HG03097 (cell line): ENCODE measurements at regions not wholly inside any gene's neighbourhood (a gene's known extent, or its start where the extent isn't known, plus 50 kb on each side); places are given as distances from the start of the nearest gene placed in this dataset.
A peak's percentile ranks its signal among the peaks of the same experiment; 100 is the strongest.
"Not testable (repeated sequence)": the region's sequence is repeated elsewhere in the genome, so short reads cannot be mapped to it uniquely, and the experiment has no call there.

Experiments used
- ATAC-seq: cut with Tn5 transposase; IDR thresholded peaks from one replicate; pipeline ENCODE4 v1.9.1; 2021; ENCODE audit not compliant: unreplicated experiment, low FRiP score

DNA sequence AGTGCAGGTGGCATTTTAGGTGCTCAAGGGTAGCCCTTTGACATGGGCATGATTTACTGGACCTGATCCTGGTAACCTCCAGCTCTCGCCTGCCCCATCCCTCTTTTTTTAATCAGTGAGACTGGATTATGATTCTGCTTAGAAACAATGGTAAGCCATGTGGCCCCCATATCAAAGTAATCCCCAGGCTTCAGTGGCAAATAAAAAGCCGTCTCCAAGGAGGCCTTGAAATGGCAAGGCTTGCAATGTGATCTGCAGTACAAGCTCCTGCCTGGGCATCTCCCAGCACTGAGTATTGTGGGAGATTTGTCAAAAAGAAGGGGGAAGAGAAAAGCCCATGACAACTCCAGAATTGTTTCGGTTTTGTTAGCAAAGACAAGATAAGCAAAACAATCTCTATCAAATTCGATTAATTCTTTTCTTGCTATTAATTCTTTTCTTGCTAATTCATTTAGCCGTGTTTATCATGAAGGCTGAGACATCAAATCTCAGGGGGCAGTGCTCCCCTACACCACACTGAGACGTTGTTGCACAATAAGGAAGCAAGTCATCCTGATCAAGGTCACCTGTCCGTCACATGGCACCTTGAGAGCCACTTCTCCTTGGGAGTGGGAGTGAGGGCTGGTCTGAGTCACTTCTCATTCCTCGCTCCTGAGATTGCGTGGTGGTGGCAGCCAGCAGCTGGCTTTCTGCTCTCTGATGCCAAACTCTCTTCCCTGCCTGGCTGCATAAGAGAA, 312.7 kb upstream of the GATB start:
- no peak for ATAC-seq

DNA sequence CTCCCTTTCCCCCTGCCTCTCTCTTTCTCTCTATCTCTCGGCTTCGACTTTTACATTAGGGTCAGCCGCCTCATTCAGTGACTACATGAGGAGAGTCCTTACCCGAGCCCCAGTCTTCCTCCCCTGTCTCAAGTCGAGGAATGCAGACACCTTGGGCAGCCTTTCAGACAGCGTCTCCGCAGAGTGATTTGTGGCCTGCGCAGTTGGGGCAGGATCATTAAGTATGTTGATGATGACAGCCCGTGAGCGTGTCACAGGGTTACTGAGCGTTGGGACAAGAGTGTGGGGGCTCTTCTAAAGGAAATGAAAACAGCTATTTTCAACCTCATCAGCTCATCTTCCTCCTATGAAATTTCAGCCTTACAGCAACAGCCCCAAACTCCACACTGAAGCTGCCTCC, 312.1 kb upstream of the GATB start:
- no peak for ATAC-seq

DNA sequence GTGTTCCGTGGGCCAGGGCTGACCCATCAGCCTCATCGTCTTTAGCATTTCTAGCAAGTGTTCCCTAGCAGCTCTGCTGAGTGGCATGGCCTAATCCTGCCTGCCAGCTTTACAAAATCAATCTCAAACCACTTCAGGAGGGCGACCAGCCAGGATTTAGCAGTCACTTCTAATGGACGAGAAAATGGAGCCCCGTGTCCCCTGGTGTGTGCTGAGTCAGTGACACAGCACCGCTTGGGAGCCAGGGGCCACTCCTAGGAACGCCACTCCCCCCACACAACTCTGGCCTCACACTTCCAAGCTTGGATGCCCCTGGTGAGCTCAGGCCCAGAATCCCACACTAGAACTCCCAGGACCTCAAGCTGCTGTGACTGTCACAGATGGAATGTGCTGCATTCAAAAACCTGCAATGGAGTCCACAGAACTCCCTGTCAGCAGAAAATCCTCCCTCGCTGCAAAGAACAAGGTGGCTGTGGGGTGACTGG, 311.2 kb upstream of the GATB start:
- no peak for ATAC-seq

DNA sequence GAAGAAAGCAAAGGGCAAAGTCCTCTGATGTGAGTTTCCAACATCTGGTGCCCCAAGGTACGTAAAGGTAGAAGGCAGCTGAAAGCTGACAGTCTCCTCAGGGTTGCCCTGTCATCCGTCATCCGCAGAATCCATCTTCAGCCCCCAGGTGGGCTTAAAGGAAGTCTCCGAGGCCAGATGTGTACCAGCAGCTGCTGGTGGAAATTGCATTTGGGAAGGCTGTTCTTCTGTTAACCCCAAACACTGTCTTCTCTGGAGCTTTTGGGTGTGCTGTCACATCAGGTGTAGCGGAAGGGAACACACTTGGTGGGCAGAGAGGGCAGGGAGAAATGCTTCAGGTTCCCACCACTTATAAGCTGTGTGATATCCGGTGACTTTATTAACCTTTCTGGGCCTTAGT, 310.0 kb upstream of the GATB start:
- no peak for ATAC-seq

DNA sequence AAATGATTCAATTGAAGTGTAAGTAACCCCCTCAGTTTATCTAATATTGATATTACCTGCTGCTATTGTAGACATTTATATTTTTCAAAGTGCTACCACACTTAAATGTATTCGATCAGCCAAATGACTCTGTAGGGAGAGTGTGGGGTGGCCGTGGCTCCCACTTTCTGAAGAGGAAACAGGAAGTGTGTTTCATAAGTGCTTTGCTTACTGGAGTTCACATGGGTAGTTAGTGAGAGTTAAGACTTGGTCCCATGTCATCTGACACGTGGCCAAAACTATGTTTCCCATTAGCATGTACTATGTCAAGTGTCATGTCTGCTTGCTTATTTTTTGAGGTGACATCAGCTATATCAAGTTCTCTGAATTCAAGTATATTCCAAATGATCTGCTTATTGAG, 308.1 kb upstream of the GATB start:
- no peak for ATAC-seq

DNA sequence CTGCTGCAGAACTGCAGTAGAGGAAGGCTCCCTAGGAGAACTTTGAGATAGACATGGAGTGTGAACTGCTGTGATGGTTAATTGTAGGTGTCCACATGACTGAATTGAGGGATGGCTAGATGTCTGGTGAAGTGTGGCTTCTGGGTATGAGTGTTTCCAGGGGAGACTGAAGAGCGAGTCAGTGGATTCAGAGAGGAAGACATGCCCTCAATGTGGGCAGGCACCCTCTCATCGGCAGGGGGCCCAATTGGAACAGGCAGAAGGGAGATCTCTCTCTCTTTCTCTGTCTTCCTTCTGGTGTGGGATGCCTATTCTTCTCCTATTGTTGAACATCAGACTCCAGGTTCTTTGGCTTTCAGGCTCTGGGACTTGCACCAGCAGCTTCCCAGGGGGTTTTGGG, 304.7 kb upstream of the GATB start:
- ATAC-seq: no peak

DNA sequence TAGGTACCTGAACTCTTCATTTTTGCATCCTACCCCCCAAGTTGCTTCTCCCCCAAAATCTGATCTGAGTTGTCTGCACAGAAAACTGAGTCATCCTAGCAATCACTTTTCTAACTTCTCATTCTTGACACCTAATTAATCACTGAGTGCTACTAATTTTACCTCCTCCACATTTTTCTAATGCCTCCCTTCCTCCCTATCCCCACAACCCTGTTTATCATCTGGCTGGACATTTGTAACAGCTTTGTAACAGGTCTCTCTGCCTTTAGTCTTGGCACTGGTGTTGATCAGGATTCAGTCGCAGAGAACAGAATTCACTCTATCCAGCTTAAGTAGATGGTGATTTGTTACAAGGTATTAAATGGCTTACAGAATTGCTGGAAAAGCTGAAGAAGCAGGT, 303.9 kb upstream of the GATB start:
- no peak for ATAC-seq

DNA sequence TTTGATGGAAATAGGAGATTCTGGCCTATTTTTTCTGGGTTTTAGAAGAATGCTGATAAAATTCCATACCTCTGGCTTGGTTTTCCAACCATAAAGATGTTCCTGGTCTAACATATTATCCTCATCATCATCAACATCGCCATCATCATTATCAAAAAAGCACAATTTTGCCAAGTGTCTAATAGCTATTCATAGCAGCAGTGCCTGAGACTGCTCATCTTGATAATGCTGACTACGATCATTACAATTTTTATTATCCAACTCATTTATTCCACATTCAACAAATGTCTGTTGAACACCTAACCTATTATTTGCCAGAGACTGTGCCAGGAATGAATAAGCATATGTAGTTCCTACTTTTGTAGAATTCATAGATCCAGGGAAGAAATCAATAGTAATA, 303.5 kb upstream of the GATB start:
- no peak for ATAC-seq

DNA sequence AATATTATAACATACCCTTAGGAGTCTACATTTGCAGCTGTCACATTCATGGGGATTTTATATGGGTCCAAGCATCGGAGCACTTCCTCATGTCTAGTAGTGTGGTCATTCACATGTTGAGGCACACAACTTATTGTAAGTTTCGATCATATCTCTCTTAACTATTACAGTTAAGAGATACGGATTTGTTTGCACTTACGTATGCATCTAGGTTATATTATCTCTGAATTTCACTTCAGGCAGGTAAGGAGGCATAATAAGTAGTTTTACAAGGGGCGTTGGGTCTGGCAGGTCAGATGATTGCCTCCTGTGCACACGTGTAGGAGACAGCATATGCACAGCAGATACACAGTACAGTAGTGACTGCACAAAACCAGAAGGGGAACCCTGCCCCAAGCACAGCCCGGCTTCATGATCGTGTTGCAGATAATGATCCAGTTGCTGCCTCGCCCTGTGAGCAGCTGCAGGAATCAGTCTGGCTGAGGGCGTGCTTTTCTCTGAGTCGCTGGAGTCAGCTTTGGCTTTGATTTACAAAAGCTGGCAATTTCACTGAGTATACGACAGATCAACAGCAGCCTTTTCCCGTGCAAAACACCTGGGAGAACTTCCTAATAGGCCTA, 302.9 kb upstream of the GATB start:
- ATAC-seq: no peak

DNA sequence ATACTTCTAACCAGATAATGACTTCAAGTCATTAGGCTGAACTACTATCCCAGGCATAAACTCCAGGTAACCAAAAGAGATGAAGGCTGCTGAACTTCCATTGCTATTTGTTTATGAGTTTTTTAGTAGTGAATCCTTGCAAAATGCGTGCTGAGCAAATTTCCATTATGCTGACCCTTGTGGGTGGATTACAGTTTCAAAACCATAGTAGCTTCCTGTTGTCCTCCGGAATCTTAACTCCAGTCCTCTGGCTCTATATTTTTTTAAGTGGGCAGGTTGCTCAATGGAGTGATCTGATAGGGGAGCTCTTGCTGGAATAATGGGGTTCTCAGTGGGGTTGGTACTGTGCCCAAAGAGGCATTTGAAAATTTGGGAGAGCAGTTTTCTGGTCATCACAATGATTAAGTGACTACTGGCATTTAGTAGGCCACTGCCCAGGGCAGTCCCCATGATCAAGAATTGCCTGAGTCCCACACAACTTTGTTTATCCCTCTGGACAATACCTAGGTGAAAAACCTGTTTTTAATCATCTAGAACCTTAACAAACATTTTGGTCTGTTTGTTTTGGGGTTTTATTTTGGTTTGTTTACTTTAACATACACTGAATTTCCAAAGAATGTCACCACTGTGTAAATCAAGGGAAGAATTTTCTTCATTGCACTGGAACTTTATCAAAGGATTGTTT, 302.3 kb upstream of the GATB start:
- no peak for ATAC-seq

DNA sequence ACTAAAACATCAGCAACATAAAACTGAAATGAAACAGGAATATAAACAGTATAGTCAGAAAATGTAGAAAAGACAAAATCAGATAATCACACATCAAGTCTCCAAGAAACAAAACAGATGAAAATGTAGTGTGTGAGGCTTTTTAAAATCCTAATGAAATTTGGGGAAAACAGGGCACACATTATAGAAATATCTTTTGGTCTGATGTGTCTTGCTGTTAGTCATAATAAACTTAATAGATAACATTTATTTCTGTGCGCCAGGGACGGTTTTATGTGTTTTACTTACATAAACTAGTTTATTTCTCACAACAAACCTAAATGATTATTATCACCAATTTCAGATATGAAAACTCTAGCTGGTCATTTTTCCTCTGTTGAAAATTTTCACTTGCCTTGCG, 293.9 kb upstream of the GATB start:
- no peak for ATAC-seq

DNA sequence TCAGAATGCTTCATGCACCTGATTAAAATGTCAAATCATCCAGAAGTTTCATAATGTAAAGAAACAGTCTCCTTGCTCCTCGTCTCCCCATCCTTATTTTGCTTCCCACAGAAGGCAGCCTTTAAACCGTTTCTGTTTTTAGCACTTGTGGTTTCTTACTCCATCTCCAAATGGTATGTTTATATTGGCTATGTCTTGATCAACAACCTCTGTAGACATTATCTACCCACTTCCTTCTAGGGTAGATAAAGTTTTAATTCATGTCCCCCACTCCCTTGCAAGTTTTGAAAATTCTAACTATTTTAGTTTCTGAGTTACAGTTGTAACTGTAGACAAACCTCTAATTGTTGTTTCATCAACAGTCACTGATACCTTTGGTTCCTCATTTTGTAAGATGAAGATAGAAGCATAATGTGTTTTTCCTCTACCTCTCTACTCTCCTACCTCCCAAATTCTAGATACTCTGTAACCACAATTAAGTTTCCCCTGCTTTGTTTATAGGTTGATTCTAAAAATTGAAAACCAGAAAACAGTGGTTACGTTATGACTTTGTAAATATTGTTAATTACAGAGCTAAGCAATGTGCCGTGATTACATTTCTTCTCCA, 291.7 kb upstream of the GATB start:
- no peak for ATAC-seq

DNA sequence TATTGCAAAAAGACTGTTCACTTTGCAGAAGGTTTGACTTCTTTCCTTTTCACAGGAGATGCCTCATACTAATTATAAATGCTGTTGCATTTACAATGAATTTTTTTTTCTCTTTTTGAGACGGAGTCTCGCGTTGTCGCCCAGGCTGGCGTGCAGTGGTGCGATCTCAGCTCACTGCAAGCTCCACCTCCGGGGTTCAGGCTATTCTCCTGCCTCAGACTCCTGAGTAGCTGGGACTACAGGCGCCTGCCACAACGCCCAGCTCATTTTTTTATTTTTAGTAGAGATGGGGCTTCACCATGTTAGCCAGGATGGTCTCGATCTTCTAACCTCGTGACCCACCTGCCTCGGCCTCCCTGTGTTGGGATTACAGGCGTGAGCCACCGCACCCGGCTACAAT, 290.5 kb upstream of the GATB start:
- ATAC-seq: not testable (repeated sequence)

DNA sequence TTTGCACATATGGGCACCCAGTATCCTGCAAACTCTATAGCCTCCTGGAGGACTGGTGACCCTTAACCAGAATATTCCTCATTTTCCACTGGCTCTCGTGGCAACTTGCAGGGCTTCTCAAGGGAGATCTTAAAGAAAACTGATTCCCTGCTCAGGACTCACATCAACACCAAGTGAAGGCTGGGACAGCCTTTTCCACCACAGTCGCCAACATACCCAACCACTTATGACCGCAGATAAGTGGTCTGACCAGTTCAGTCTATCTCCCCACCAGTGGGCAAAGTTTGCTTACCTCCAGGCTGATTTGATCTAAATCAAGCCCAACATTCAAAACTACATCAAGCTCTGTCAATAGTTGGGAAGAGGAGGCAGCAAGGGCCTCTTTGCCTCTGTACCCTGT, 289.3 kb upstream of the GATB start:
- no peak for ATAC-seq

DNA sequence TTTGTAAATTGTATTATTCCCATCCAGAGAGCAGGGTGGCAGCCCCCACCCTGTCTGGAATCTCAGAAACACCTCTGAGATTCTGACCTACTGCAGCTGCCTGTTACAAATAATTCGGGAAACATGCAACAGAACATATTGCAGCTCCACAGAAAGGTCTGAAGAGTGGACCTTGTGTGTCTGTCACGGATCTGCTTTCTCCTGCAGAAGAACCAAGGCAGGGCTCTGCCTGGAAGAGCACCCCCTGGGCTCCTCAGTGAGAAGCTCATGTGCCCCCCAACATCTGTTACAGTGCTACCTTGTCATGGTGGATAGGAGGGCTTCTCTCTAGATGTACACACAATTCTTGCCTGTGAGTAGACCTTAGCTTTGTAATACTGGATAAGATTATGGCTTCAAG, 286.6 kb upstream of the GATB start:
- ATAC-seq: no peak

DNA sequence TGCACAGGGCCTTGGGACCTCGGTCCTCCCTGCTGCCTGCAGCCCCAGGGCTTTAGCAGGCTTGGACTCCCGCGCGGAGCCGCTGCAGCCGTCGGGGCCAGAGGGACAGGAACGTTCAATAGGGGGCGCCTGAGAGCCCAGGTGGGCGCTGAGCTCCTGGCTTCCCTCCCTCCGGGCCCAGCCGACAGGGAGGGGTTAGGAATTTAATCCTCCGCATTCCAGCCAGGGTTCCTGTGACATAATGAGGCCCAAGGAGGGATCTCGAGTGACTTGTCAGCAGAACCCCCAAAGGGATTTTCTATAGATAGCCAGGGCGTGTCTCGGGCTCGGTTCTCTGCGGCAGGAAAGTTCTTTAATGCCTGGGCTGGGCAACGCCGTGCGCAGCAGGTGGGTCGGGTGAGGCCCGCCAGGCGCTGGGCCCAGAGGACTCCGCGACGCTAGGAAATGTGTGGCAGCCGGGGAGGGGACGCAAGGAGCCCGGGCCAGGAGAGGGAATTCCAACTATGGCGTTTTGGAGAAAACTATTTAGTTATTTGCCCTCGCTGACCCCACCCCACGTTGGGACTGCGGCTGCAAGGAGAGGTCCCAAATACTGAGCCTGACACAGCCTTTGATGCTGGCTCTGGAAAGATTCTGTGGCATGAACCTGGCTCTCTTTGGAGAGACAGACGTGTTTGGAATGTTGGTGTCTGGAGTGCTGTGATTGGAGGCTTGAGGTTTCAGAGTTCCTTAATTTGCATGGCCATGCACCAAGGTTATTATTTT, 285.2 kb upstream of the GATB start:
- peak; percentile 60 for ATAC-seq

DNA sequence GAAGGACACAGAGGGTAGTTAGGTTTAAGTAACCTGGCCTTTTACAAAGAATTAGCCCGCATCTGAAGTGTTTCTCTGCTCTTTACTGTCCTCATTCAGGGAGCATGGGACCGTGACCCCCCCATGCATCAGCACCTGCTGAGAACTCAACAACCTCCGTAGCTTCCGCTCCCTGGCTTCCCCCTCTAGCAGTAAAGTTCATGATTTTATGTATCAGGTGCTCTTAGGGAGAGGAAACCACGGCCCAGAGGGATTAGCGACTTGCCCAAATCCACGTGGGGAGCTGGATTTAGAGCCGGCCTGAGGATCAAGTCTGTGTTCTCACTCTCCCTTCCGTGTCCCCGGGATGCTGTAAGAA, 284.6 kb upstream of the GATB start:
- ATAC-seq: peak; percentile 41

DNA sequence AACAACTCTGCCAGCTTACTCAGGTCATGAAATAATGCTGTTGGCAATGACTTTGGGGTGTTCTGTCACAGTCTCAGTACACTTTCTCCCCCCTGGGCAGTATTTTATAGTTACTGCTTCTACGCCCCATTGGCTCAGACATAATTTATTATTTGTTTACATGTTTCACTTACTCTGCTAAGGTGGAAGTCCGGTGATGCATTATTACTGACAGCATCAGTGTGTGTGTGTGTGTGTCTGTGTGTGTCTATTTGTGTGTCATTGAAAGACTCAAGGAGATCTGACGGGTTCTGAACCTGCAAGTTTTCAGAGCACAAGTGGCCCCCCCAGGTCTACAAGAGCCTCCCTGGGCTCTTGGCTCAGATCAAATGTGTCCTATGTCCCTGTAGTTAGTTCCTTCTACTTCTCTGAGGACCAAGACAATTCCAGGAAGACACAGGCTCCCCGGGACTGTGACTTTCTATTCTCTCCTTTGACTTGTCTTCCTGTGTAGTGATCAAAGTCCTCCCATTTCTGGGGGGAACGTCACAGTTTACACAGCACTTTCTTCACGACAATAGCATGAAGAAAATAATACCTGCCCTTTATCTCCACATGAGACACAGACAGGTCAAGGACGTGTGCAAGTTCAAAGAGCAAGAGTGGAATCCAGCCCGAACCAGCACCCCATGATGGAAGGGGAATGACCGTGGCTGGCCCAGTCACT, 283.7 kb upstream of the GATB start:
- no peak for ATAC-seq

DNA sequence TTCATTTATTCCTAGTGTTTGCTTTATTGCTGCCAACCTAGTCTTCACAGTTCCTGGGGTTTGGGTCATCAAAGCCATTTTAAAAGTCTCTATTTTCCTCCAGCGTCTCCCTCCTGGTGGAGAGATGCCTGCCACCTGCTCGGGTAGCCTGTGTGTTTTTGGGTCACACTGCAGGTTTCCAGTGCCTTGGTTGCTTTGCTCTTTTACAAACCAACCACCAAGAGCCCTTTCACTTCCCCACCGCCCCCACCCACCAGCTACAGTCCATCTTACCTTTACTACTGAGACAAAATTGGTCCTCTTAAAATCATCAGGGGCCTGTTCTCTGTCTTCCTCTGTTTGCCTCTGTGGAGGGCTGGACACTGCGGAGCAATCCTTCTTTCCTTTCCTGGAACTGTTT, 280.5 kb upstream of the GATB start:
- no peak for ATAC-seq

DNA sequence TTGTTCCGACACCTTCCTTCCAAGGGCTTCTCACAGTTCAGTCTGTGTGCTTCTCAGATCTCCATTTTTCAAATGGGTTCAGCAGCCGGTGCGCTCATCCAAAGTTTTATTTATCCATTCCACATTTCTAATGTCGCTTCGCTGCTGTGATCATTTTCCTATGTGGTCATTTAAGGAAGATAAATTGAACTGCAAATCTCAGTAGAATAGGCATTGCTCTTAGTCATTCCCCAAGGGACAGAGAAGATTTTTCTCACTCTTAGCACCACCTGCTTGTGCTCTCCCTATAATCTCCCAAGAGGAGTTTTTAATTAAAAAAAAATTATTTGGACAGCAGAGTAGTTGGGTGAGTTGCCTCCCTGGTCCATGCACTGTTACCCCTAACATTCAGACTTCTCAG, 278.9 kb upstream of the GATB start:
- no peak for ATAC-seq
